ENCODE measurements at regions not wholly inside any gene's neighbourhood (a gene's known extent, or its start where the extent isn't known, plus 50 kb on each side); places are given as distances from the start of the nearest gene placed in this dataset.

DNA sequence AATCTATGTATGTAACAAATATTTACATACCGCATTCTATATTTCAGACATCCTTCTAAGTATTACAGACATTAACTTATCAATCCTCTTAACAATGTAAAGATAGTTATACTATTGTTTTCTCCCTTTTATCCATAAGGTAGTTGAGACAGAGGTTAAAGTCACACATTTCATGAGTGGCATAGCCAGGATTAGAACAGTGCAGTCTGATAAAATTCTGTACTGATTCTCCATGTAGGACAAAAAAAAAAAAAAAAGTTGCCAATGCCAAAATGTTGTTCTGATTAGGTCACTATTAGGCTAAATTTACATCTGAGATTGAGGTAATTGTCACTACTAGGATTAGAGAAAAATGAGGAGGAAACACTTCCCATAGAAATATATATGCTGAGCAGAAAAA is 629.2 kb downstream of the OTOL1 start:
- intact Hi-C loops (cut with micrococcal nuclease) = no loop called here
- H3K4me3 ChIP-seq (replicated peaks in 1 of 3; ENCODE audit: low read depth in 2 of 3, low read length in 3 of 3) = no peak overlapping the region
- no peak overlapping the region for H3K9ac ChIP-seq (ENCODE audit: insufficient read depth, low read length, poor library complexity, severe bottlenecking)
- no peaks in the 10 kb centered on the region for H3K4me1 ChIP-seq (ENCODE audit: control insufficient read depth in 1 of 2, insufficient read depth in 2 of 2, low read length in 2 of 2)
- DNase-seq = no peak
- H3K27me3 ChIP-seq (ENCODE audit: control insufficient read depth in 2 of 2, insufficient read depth in 2 of 2, low read length in 2 of 2) = no peaks in the 10 kb centered on the region
- H3K4me2 ChIP-seq (replicated peaks; ENCODE audit: extremely low read depth, low read length, poor library complexity, severe bottlenecking) = no peak overlapping the region
- Mint-ChIP-seq H3K4me1 (no peaks in the 10 kb centered on the region), H3K9me3 (peaks cover 0 to 4% (median 0%) of the 10 kb centered on the region in 7 donors), H3K36me3 (no peaks in the 10 kb centered on the region), H3K4me3 (no peak overlapping the region), H3K27ac (no peak overlapping the region), H3K27me3 (ENCODE audit: low read depth in 3 of 3) (no peaks in the 10 kb centered on the region)
- no peak overlapping the region for H3K27ac ChIP-seq (ENCODE audit: low read depth in 1 of 2, low read length in 2 of 2)
- no peaks in the 10 kb centered on the region for H3K79me2 ChIP-seq (ENCODE audit: insufficient read depth, low read length)
- H4K20me1 ChIP-seq (ENCODE audit: insufficient read depth, low read length) = no peaks in the 10 kb centered on the region
- no peaks in the 10 kb centered on the region for H3K36me3 ChIP-seq (replicated peaks in 1 of 2; ENCODE audit: control insufficient read depth in 1 of 2, insufficient read depth in 2 of 2, low read length in 2 of 2)
- TF ChIP-seq, protein P1, sequence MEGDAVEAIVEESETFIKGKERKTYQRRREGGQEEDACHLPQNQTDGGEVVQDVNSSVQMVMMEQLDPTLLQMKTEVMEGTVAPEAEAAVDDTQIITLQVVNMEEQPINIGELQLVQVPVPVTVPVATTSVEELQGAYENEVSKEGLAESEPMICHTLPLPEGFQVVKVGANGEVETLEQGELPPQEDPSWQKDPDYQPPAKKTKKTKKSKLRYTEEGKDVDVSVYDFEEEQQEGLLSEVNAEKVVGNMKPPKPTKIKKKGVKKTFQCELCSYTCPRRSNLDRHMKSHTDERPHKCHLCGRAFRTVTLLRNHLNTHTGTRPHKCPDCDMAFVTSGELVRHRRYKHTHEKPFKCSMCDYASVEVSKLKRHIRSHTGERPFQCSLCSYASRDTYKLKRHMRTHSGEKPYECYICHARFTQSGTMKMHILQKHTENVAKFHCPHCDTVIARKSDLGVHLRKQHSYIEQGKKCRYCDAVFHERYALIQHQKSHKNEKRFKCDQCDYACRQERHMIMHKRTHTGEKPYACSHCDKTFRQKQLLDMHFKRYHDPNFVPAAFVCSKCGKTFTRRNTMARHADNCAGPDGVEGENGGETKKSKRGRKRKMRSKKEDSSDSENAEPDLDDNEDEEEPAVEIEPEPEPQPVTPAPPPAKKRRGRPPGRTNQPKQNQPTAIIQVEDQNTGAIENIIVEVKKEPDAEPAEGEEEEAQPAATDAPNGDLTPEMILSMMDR (IDR thresholded peaks at IDR 0.05) = no peak
- WGBS (ENCODE audit: insufficient coverage) = no CpG with 5 or more reads among the region's 1 CpG
- no peaks in the 10 kb centered on the region for H3K9me3 ChIP-seq (replicated peaks in 1 of 2; ENCODE audit: control insufficient read depth in 1 of 2, insufficient read depth in 1 of 2, low read length in 2 of 2)
- H2AFZ ChIP-seq (ENCODE audit: insufficient read depth, low read depth, low read length, poor library complexity, severe bottlenecking) = no peak overlapping the region

DNA sequence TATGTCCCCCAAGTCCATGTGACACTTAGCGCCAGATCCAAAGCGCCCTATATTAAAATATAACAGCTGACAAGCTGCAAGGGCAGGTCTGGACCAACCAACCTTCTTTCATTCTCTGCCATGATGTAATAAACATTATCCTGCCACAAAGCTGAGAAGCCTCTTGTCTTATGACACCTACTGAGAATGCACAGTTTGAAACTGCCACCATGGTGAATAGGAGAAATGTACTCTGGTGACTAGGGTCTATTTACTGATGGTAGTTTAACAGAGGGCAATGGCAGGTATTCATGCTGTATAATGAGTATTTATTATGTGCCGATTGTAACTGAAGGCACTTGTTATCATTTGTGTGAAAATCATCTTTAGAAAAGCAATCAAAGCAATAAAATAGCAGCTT is 634.0 kb downstream of the OTOL1 start:
- H3K4me1 Mint-ChIP-seq = no peaks in the 10 kb centered on the region
- no peaks in the 10 kb centered on the region for H3K36me3 Mint-ChIP-seq
- TF ChIP-seq, protein P1 (IDR thresholded peaks at IDR 0.05) = no peak
- Histone ChIP-seq H3K4me1 (ENCODE audit: control insufficient read depth in 1 of 2, insufficient read depth in 2 of 2, low read length in 2 of 2) (no peaks in the 10 kb centered on the region), H3K4me2 (replicated peaks; ENCODE audit: extremely low read depth, low read length, poor library complexity, severe bottlenecking) (no peak overlapping the region), H3K9me3 (replicated peaks in 1 of 2; ENCODE audit: control insufficient read depth in 1 of 2, insufficient read depth in 1 of 2, low read length in 2 of 2) (no peaks in the 10 kb centered on the region), H3K4me3 (replicated peaks in 1 of 3; ENCODE audit: low read depth in 2 of 3, low read length in 3 of 3) (no peak overlapping the region), H2AFZ (ENCODE audit: insufficient read depth, low read depth, low read length, poor library complexity, severe bottlenecking) (no peak overlapping the region), H3K9ac (ENCODE audit: insufficient read depth, low read length, poor library complexity, severe bottlenecking) (no peak overlapping the region), H3K79me2 (ENCODE audit: insufficient read depth, low read length) (no peaks in the 10 kb centered on the region), H3K36me3 (replicated peaks in 1 of 2; ENCODE audit: control insufficient read depth in 1 of 2, insufficient read depth in 2 of 2, low read length in 2 of 2) (no peaks in the 10 kb centered on the region), H3K27ac (ENCODE audit: low read depth in 1 of 2, low read length in 2 of 2) (no peak overlapping the region), H4K20me1 (ENCODE audit: insufficient read depth, low read length) (no peaks in the 10 kb centered on the region), H3K27me3 (ENCODE audit: control insufficient read depth in 2 of 2, insufficient read depth in 2 of 2, low read length in 2 of 2) (no peaks in the 10 kb centered on the region)
- no peaks in the 10 kb centered on the region for H3K9me3 Mint-ChIP-seq
- H3K27me3 Mint-ChIP-seq (ENCODE audit: low read depth in 3 of 3) = no peaks in the 10 kb centered on the region
- H3K4me3 Mint-ChIP-seq = no peak overlapping the region
- no CpG with 5 or more reads among the region's 3 CpGs for WGBS (ENCODE audit: insufficient coverage)
- intact Hi-C loops (cut with micrococcal nuclease) = no loop called here
- DNase-seq = no peak
- H3K27ac Mint-ChIP-seq = no peak overlapping the region

All from CD14-positive monocyte (primary cell).